HG02884 (cell line): ENCODE measurements at regions not wholly inside any gene's neighbourhood (a gene's known extent, or its start where the extent isn't known, plus 50 kb on each side); places are given as distances from the start of the nearest gene placed in this dataset.
"Not testable (repeated sequence)": the region's sequence is repeated elsewhere in the genome, so short reads cannot be mapped to it uniquely, and the experiment has no call there.

Experiments used
- ATAC-seq: cut with Tn5 transposase; IDR thresholded peaks from one replicate; pipeline ENCODE4 v1.9.1; 2021; ENCODE audit warnings: mild to moderate bottlenecking, moderate library complexity; ENCODE audit not compliant: unreplicated experiment

DNA sequence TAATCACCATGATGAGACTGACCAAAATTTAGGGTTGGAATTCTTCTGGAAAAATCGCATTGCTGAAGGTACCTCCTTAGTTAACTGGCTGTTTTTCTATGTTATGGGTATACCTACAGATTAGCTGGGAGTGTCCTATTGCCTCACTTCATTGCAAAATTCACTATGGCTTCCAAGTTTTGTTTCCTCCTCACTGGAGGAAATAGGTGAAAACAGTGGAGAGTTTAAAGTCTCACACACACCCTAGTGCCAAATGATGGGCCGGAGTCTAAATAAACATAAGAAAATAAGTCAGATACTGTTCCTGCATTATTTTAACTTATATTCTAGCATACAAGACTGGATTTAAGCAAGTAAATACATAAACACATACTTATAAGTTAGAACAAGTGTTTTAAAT, 98.2 kb downstream of the AHR start:
- ATAC-seq, result no peak

DNA sequence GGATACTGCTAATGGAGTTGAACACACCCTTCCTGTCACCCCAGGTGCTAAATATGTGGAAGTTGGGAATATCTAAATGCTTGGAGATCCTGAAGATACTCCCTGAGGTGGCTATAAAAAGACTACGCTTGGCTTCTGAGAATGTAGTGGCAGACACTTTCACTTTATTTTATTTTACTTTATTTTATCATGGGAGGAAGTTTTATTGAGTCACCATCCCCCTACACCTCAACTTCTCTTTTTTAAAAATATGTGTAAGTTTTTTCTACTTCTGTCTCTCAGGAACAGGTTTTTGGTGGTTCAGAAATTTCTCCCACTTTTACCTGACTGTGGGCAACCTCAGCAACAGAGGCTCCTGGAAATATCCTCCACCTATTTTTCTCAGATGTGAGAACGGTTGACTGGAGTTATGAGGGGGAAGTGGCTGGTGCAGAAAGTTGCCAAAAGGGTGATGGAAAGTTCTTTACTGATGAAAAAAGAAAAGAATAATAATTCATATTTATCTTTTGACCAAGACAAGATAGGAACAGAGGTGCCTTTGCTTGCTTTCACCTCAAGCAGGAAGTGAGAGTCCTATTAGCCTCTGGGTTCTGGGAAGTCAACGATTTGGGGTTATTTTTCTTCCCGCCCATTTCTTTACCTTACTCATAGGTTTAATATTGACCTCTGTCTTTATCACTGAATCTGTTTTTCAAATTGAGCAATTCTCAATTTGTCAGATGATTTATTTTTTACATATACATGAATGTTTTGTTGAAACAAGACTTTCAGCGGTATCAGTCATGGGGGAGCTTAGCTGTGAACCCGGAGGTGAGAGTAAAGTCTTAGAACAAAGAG, 103.6 kb downstream of the AHR start:
- peak; percentile 68 for ATAC-seq

DNA sequence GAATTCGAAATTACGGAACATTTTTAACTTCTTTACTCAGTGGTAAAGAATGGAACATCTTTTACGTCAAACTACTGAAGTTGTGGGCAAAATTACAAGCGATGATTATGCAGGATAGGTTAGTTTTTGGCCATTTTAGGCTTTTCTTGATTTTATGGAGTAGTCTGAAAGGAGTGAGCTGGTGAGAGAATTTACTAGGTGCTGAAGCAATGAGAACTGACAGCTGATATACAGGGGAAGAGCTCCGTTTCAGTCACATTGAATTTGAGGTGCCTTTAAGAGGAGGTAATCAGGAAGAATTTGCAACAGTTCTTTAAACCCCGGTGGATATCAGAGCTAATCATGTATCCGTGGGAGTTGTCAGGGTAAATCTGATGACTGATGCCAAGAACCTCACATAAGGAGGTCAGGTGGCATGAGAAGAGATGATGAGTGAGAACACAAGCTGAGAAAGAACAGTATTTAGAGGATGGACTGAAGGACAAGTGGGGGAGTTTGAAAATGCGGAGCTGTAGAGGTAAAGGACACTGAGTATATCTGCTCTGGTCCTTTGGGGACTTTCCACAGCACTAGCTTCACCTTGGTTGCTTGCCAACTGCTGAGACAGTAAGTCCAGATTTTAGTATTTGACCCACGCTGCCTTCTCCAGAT, 104.3 kb downstream of the AHR start:
- ATAC-seq, result peak; percentile 72

DNA sequence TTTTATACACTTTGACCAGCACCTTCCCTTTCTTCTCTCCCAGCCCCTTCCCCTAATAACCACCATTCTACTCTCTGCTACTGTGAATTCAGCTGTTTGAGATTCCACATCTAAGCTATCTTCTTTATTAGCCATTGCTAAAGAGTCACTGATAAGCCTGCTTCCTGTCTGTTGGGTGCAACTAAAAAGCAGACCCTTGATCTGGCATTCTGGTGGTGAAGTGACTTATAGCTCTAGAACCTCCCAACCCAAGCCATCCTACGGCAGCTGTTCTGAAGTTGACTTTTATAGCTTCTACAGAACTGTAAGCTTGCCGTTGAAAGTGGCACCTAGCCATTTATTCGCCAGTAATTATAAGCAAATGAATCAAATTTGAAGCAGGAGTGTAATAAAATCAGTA, 105.6 kb downstream of the AHR start:
- no peak for ATAC-seq

DNA sequence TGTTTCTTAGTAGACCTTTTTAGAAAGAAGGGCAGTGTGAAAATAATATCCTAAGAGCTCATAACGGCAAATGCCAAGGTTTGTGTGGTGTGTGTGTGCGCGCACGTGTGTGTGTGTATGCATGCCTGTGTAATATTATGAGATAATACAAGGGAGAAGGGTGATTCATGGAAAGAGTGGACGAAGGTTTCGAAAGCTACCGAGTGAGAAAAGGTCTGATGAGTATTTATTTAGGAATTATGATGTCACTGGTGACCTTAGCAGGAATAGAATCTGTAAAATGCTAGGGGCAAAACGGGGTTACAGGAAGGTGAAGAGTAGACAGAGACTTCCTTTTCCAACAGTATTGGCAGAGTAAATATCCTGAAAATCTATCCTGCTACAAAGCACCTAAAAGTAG, 107.3 kb downstream of the AHR start:
- ATAC-seq, result no peak

DNA sequence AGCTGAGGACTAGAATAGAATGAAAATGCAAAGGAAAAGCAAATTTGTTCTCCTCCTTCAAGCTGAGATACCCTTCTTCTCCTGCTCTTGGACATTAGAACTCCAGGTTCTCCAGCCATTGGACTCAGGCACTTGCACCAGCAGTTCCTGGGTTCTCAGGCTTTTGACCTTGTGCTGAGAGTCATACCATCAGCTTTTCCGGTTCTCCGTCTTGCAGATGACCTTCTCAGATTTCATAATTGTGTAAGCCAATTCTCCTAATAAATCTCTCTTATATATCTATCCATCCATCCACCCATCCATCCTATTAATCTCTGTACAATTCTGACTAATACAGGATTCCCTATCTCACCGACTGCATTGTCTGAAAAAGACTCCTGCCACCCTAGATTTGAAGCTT, 108.3 kb downstream of the AHR start:
- ATAC-seq, result no peak

DNA sequence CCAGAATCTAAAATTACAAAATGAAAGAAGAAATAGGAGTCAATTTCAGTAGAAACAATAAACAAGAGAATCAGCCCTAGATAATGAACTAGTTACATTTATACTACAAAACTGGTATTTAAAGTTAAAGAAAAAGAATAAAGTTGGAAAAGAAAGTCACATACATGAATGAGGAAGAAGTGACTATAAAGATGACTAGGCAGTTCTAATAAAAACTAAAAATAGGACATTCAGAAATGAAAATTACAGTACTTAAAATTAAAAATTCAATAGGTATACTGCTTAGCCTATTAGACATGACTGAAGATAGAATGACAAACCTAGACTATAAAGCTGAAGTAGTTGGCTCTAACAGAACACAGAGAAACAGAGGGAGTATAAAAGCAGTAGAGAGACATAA, 108.8 kb downstream of the AHR start:
- no peak for ATAC-seq

DNA sequence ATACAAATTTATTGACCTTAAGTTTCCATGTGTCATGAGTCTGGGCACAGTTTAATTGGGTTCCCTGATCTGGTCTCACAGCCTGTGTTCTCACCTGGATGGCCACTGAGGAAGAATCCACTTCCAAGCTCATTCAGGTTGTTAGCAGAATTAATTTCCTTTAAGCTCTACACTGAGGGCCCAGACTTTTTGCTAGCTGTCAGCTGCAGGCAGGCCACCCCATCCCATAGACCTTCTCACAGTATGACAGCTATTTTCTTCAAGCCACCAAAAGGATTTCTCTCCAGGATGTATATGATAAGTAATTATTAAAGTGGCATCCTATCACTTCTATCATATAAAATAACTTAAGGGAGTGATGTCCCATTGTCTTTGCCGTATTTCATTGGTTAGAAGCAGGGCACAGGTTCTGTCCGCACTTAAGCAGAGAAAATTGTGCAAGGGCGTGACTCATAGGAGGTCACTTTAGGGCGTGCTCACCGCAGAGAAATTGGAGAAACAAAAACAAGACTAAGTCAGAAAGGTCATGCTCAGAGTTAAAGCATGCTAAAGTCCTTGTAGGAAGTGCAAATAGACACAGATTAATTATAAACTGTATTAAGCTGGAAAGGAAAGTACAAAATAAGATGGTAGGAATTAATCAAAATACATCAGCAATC, 109.9 kb downstream of the AHR start:
- no peak for ATAC-seq

DNA sequence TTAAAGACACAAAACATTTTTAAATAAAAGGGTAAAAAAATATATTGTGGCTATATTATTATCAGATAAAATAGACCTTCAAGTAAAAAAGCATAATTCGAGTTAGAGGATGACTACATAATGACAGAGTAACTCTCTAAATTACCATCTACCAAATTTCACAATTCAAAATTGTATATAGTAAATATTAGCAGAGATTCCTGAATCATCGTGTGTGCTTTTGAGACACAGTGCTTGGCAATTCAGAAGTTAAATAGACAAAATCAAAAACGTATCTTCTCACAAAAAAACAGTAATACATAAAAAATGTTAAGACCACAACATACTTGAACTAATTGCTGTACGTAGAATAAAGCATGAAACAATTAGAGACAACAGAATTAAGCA, 110.4 kb downstream of the AHR start:
- no peak for ATAC-seq

DNA sequence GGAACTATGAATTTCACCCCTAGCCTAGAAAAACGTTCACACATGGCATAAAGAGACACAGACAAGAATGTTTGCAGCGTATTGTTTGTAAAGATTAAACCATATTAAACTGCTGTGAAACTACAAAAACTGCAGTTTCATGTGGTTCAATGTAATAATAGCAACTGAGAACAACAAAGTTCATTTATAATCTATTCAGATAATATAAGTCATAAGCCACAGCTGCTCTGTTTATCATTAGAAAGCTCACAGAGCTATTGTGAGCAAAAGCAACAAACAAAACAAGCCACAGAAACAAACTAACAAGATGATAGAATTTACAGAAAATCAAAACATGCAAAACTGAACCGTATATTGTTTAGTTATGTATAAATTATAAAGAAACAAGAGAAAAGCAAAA, 113.5 kb downstream of the AHR start:
- ATAC-seq, result no peak

DNA sequence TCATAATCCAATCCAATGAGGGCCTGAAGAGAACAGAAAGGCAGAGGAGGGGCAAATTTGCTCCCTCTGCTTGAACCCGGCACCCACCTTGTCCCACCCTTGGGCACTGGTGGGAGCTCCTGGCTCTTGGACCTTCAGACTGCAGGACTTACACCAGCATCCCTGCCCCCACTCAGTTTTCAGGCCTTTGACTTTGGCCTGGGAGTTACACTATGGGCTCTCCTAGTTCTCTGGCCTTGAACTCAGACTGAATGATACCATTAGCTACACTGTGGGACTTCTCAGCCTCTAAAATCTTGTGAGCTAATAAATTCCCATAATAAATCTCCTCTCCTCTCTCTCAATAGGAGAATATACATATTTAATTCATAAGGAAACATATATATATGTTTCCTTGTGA, 114.4 kb downstream of the AHR start:
- no peak for ATAC-seq

DNA sequence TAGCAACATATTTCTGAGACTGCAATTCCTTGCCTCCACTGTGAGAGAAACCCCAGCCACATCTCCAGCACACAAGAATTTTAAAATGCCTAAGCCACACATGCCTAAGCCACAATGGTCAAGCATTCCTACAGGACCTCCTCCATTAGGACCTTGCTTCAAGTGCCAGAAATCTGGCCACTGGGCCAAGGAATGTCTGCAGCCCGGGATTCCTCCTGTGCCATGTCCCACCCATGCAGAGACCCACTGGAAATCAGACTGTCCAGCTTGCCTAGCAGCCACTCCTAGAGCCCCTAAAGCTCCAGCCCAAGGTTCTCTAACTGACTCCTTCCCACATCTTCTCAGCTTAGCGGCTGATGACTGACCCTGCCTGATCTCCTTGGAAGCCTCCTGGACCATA, 117.5 kb downstream of the AHR start:
- ATAC-seq, result no peak

DNA sequence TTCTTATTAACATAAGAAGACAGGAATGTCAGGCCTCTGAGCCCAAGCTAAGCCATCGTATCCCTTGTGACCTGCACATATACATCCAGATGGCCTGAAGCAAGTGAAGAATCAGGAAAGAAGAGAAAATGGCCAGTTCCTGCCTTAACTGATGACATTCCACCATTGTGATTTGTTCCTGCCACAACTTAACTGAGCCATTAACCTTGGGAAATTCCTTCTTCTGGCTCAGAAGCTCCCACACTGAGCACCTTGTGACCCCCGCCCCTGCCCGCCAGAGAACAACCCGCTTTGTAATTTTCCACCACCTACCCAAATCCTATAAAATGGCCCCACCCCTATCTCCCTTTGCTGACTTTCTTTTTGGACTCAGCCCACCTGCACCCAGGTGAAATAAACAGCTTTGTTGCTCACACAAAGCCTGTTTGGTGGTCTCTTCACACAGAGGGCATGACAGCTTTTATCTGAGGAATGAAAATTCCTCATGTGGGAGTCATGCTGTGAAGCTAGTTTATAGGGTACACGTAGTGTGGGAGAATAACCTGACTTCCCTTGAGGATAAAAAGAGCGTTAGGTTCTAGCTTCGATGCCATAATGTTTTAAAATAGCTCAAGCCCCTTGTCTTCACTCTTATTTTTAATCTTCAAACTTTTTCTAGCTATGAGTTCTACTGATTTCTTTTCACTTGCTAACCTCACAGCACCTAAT, 122.0 kb downstream of the AHR start:
- ATAC-seq, result not testable (repeated sequence)

DNA sequence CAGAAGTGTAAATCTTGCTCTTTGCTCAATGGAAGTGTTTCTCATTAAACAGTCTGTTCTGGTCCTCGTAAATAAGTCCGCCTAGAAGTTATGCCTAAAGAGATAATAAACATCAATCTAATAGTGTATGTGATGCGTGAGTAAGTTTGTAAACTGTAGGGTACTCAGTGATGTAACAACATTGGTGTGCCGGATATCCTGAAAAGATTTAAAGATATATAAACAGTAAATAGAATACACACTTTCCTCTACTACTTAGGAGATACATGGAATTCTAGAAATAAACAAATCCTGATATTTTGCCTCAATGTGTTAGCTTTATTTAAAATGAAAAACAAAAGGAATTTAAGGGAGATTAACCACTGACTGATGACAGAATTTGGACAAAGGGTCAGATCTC, 123.5 kb downstream of the AHR start:
- no peak for ATAC-seq

DNA sequence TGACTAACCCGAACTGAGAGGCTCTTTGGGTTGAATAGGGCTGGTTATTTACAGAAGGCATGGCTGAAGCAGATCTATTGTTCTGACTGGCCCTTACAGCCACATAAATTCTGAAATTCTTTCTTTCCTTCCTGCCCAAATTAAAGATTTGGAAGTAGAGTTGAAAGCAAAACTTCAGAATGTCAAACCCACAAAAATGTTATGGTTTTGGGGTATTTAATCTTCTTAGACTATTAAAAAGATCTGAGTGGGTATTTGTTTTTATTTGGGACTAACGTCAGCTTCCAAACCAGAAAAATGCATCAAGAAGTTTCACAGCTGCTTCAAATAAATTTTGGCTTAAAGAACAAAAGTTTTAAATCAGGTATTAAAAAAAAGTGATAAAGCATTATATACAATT, 124.5 kb downstream of the AHR start:
- no peak for ATAC-seq

DNA sequence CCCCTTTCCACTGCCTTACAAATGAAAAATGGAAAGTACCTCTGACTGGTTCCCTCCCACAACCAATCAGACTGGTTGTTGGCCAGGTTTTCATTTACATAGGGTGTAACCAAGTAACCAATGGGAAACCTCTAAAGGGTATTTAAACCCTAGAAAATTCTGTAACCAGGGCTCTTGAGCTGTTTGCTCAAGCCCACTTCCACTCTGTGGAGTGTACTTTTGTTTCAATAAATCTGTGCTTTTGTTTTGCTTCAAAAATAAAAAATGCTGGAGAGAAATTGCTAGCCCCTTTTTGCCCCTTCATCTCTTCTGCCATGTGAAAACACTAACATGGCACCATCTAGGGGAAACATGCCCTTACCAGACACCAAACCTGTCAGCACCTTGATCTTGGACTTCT, 129.5 kb downstream of the AHR start:
- no peak for ATAC-seq

DNA sequence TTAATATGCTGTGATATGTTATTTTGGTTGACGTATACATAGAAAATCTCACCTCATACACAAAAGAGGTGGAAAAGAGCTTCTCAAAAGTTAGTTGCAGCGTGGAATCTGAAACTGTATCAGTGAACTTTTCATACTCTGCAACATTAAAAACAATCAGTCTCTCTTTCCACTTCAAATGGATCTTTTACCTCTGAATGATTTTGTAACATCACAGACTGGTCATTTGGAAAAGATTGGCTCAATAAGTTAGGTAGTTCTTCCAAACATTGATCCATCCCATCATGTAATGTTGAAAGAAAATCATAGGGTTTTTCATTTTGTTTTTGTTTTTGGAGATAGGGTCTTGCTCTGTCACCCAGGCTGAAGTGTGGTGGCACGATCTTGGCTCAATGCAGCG, 131.1 kb downstream of the AHR start:
- ATAC-seq, result no peak

DNA sequence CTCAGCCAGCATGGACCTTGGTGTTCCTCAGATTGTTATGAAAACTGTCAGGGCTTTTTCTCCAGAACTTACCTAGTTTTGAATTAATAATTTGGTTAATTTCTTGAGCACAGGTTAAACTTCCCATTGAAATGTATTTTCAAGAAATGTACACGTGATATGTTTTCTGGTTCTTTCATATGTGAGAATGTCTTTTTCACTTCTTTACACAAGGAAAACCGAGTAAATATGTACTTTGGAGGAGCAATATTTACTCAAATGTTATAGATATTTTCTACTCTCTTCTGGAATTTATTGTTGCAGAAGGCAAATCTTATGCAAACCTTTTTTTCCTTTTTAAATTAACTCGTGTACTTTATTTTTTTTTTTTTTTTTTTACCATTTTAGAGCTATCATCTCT, 134.3 kb downstream of the AHR start:
- no peak for ATAC-seq

DNA sequence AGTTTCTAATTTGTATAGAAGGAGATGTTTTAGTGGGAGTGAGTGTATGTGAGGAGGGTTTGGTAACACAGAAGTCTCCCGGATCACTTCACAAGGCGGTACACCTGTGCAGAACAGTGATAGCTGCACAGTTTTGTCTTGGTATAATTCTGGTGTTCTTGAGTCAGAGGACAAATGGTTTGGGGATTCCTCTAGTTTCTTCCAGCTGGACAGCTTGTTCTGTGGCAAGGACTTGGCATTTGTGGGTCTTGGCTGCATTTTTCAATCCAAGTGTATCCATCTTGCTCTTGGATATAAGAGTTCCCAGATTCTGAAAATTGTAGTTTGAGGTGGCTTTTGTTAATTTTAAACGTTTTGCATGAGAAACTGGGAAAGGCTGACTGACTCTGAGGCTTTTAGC, 135.7 kb downstream of the AHR start:
- no peak for ATAC-seq

DNA sequence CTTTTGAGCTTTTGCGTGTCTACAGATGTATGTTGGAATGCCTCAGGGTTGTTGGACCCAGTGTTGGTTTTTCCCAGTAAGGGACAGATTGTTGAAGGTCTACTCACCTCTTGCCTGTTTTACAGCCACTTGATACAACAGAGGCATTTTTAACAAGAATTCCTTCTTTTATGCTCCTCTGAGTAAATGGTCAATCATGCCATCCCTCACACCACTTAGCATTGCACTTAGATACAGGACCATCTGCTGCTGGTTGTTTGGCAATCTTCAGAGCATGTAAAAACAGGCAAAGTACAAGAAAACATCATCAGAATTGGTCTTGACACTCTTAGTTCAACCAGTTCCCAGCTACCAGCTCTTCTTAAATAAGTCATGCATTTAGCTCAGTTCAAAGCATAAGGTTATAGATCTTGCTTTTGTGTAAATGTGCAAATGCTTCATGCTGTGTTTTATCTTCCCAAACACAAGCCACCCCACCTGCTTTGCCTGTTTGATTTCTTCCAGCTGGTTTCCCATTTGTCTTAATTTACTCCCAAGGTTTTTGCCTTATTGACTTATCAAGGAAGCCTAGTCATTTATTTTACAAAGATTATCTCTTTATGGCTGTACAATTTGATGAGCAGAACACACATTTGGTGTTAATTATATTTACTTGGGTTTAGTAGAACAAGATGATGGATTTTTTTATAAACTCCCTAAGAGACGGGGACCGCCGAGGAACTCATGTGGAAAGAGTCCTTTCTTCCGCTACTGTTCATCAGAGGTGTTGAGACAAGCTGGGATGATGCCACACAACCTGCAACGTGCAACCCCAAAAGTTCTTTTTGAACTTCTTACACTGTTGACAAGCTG, 136.6 kb downstream of the AHR start:
- ATAC-seq, result no peak

DNA sequence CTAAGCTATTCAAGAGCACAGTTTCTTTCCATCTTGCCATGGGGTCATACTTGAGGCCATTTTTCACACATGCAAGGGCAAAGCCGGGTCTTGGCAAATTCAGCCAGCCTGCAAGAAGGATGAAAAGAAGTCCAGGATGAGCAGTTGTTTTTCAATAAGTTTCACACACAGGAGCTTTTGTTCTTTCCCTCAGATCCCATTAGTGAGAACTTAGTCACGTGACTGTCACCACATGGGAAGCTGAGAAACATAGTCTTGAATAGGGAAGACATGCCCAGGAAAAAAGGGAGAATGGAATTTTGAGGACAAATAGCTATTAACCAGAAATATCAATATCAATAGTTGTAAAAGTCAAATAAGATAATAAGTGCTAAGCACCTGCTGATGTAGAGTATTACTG, 137.7 kb downstream of the AHR start:
- no peak for ATAC-seq
